Astrocyte (in vitro differentiated cells and primary cell): ENCODE measurements at regions not wholly inside any gene's neighbourhood (a gene's known extent, or its start where the extent isn't known, plus 50 kb on each side); places are given as distances from the start of the nearest gene placed in this dataset.

Experiments used
- DNase-seq: peaks from one replicate; pipeline ENCODE4 v3.0.0-alpha.2; 2010; ENCODE audit warnings: low read depth
- FAIRE-seq: peaks from 2 replicates; lab custom pipeline; 2011; peaks lifted over from hg19 to GRCh38; lab: Jason Lieb, UNC
- H2AFZ ChIP-seq: 2 replicates; pipeline ENCODE4 v1.6.0; 2012; ENCODE audit warnings: low read depth, low read length, inconsistent platforms
- H3K27ac ChIP-seq: 2 replicates; pipeline ENCODE4 v1.5.1; 2011; ENCODE audit warnings: low read depth, low read length, inconsistent platforms
- H3K27me3 ChIP-seq: 2 replicates; pipeline ENCODE4 v1.6.0; 2011; ENCODE audit warnings: low read length, inconsistent platforms; ENCODE audit not compliant: insufficient read depth
- H3K36me3 ChIP-seq: 2 replicates; pipeline ENCODE4 v1.5.1; 2011; ENCODE audit warnings: low read length, inconsistent platforms; ENCODE audit not compliant: insufficient read depth
- H3K4me1 ChIP-seq: 2 replicates; pipeline ENCODE4 v1.5.1; 2011; ENCODE audit warnings: low read length, inconsistent platforms; ENCODE audit not compliant: insufficient read depth
- H3K4me2 ChIP-seq: 2 replicates; pipeline ENCODE4 v1.6.0; 2012; ENCODE audit warnings: low read length, inconsistent platforms
- H3K4me3 ChIP-seq: 2 replicates; pipeline ENCODE4 v1.5.1; 2011; ENCODE audit warnings: low read depth, mild to moderate bottlenecking, low read length, inconsistent platforms; ENCODE audit not compliant: insufficient read depth
- H3K79me2 ChIP-seq: 2 replicates; pipeline ENCODE4 v1.6.0; 2012; ENCODE audit warnings: mild to moderate bottlenecking, low read length, inconsistent platforms; ENCODE audit not compliant: insufficient read depth
- H3K9ac ChIP-seq: 2 replicates; pipeline ENCODE4 v1.6.0; 2012; ENCODE audit warnings: mild to moderate bottlenecking, low read length, inconsistent platforms
- H3K9me3 ChIP-seq: 2 replicates; pipeline ENCODE4 v1.5.1; 2012; ENCODE audit warnings: low read depth, mild to moderate bottlenecking, low read length, inconsistent platforms; ENCODE audit not compliant: insufficient read depth
- H4K20me1 ChIP-seq: 2 replicates; pipeline ENCODE4 v1.6.0; 2012; ENCODE audit warnings: low read length, inconsistent platforms; ENCODE audit not compliant: insufficient read depth
- H3K27ac Mint-ChIP-seq: one replicate; pipeline ENCODE4 v1.8.0; 2021; ENCODE audit warnings: mild to moderate bottlenecking, mixed read lengths; ENCODE audit not compliant: unreplicated experiment
- H3K27me3 Mint-ChIP-seq: one replicate; pipeline ENCODE4 v1.8.0; 2021; ENCODE audit warnings: low read depth, mixed read lengths; ENCODE audit not compliant: unreplicated experiment
- H3K36me3 Mint-ChIP-seq: one replicate; pipeline ENCODE4 v1.8.0; 2021; ENCODE audit warnings: low read depth, mixed read lengths; ENCODE audit not compliant: unreplicated experiment
- H3K4me1 Mint-ChIP-seq: one replicate; pipeline ENCODE4 v1.8.0; 2021; ENCODE audit warnings: low read depth, mixed read lengths; ENCODE audit not compliant: unreplicated experiment
- H3K4me3 Mint-ChIP-seq: one replicate; pipeline ENCODE4 v1.8.0; 2021; ENCODE audit warnings: mild to moderate bottlenecking, moderate library complexity, mixed read lengths; ENCODE audit not compliant: unreplicated experiment
- H3K9me3 Mint-ChIP-seq: one replicate; pipeline ENCODE4 v1.8.0; 2021; ENCODE audit warnings: mild to moderate bottlenecking, mixed read lengths; ENCODE audit not compliant: unreplicated experiment
- EZH2 ChIP-seq: IDR thresholded peaks from 2 replicates; pipeline ENCODE4 v1.6.1; 2012; ENCODE audit warnings: mild to moderate bottlenecking, low read length, inconsistent platforms; ENCODE audit not compliant: insufficient read depth
- TF ChIP-seq, protein P1 (sequence below): IDR thresholded peaks from 2 replicates; pipeline ENCODE4 v1.5.1; 2011; ENCODE audit warnings: low read depth, mild to moderate bottlenecking, inconsistent platforms, low read length, moderate library complexity; ENCODE audit not compliant: insufficient read depth

DNA sequence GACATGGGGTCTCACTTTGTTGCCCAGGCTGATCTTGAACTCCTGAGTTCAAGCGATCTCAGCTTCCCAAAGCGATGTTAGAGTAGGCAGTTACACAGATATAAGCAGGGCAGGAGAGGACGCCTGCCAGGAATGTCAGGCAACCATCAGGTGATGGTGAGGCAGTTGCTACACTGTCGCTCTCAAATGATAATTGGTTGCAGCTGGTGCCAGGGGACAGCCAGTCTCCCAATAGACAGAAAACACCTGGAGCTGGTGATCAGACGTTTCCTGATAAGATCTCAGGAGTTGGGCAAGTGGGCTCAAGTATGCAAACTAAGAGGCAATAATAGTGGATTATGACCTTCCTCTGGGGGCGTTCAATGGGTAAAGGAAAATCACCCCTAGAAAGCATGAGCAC, 163.1 kb upstream of the RGPD4 start:
- no peak for TF ChIP-seq EZH2
- TF ChIP-seq, protein P1, sequence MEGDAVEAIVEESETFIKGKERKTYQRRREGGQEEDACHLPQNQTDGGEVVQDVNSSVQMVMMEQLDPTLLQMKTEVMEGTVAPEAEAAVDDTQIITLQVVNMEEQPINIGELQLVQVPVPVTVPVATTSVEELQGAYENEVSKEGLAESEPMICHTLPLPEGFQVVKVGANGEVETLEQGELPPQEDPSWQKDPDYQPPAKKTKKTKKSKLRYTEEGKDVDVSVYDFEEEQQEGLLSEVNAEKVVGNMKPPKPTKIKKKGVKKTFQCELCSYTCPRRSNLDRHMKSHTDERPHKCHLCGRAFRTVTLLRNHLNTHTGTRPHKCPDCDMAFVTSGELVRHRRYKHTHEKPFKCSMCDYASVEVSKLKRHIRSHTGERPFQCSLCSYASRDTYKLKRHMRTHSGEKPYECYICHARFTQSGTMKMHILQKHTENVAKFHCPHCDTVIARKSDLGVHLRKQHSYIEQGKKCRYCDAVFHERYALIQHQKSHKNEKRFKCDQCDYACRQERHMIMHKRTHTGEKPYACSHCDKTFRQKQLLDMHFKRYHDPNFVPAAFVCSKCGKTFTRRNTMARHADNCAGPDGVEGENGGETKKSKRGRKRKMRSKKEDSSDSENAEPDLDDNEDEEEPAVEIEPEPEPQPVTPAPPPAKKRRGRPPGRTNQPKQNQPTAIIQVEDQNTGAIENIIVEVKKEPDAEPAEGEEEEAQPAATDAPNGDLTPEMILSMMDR, result no peak
- H3K36me3 ChIP-seq, result no peaks in the 10 kb centered on the region
- no peaks in the 10 kb centered on the region for H4K20me1 ChIP-seq
- Mint-ChIP-seq H3K27ac (no peak overlapping the region), H3K4me3 (no peak overlapping the region), H3K9me3 (no peaks in the 10 kb centered on the region), H3K4me1 (no peaks in the 10 kb centered on the region), H3K27me3 (no peaks in the 10 kb centered on the region), H3K36me3 (no peaks in the 10 kb centered on the region)
- no peak overlapping the region for H3K9ac ChIP-seq
- no peak overlapping the region for H2AFZ ChIP-seq
- H3K4me3 ChIP-seq, result no peak overlapping the region
- no peak for FAIRE-seq
- DNase-seq, result no peak
- no peak overlapping the region for H3K27ac ChIP-seq
- no peaks in the 10 kb centered on the region for H3K4me1 ChIP-seq
- no peak overlapping the region for H3K4me2 ChIP-seq
- H3K79me2 ChIP-seq, result no peaks in the 10 kb centered on the region
- H3K9me3 ChIP-seq, result no peaks in the 10 kb centered on the region
- H3K27me3 ChIP-seq, result no peaks in the 10 kb centered on the region

- no peak overlapping the region for H3K9ac ChIP-seq
- Mint-ChIP-seq H3K27me3 (no peaks in the 10 kb centered on the region), H3K4me1 (no peaks in the 10 kb centered on the region), H3K27ac (no peak overlapping the region), H3K36me3 (no peaks in the 10 kb centered on the region), H3K9me3 (peaks cover 9% of the 10 kb centered on the region), H3K4me3 (no peak overlapping the region)
- no peaks in the 10 kb centered on the region for H4K20me1 ChIP-seq
- H2AFZ ChIP-seq, result no peak overlapping the region
- H3K4me3 ChIP-seq, result no peak overlapping the region
- no peak overlapping the region for H3K4me2 ChIP-seq
- FAIRE-seq, result no peak
- peak; percentile 11 for DNase-seq
- H3K27ac ChIP-seq, result no peak overlapping the region
- no peaks in the 10 kb centered on the region for H3K36me3 ChIP-seq
- H3K9me3 ChIP-seq, result peaks cover 4% of the 10 kb centered on the region
- no peaks in the 10 kb centered on the region for H3K79me2 ChIP-seq
- no peaks in the 10 kb centered on the region for H3K27me3 ChIP-seq
- TF ChIP-seq, protein P1, result no peak
- TF ChIP-seq EZH2, result no peak
- H3K4me1 ChIP-seq, result no peaks in the 10 kb centered on the region
These were observed 157.4 kb upstream of the RGPD4 start for GRCh38 chr2:107669335-107669734.

DNA sequence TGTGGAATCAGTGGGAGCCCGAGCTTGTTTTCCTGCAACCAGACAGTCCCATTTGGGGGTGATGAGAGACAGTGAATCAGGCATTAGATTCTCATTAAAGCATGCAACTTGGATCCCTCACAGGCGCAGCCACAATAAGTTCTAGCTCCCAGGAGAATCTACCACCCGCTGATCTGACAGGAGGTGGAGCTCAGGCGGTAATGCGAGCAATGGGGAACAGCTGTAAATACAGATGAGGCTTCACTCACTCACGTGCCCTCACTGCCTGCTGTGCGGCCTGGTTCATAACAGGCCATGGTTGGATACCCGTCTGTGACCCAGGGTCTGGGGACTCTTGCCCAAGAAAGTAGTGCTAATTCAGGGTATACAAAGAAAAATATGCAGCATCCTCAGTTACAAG, 144.8 kb upstream of the RGPD4 start:
- Mint-ChIP-seq H3K27ac (no peak overlapping the region), H3K36me3 (no peaks in the 10 kb centered on the region), H3K4me1 (peaks cover 5% of the 10 kb centered on the region), H3K4me3 (no peak overlapping the region), H3K27me3 (peaks cover 3% of the 10 kb centered on the region), H3K9me3 (no peaks in the 10 kb centered on the region)
- Histone ChIP-seq H3K9ac (no peak overlapping the region), H3K4me1 (no peaks in the 10 kb centered on the region), H3K27ac (no peak overlapping the region), H2AFZ (no peak overlapping the region), H3K9me3 (no peaks in the 10 kb centered on the region), H4K20me1 (no peaks in the 10 kb centered on the region), H3K4me3 (no peak overlapping the region), H3K27me3 (no peaks in the 10 kb centered on the region), H3K4me2 (no peak overlapping the region), H3K36me3 (no peaks in the 10 kb centered on the region), H3K79me2 (no peaks in the 10 kb centered on the region)
- no peak for TF ChIP-seq EZH2
- TF ChIP-seq, protein P1, result no peak
- no peak for FAIRE-seq
- DNase-seq, result no peak
